ENCODE measurements at regions not wholly inside any gene's neighbourhood (a gene's known extent, or its start where the extent isn't known, plus 50 kb on each side); places are given as distances from the start of the nearest gene placed in this dataset.

DNA sequence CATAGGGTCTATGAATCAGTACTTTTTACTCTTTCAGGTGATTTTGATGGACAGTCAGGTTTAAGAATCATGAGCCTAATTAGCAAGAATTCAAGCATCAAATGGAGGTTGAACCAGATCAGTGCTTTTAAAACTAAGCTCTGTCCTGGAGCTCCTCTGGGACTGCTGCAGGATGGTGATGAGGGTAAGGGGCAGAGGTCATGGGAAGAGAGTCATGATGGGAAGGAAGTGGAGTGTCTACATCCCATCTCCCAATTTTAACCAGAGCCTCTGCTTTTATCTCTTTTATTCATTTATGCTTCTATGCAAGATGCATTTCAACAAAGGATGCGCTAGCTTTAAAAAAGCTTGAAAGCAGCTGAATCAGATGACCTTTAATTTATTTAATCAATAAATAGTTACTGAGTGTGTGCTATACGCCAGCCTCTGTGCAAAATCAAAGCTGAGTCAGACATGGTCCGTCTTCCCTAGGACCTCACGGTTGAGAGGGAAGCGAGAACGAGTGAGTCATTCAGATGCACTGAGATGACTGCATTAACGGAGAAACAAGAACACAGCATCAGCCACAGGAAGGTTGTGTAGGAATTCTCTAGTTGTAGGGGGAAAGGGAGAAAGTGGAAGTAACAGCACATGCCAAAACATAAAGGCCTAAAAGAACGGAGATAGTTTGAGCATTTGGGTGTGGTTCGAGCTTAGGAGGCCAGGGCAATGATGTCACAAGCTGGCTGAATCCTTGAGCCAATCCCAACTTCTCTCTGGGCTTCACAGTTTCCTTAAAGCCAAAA, 441.6 kb upstream of the BRINP1 start:
- no peak for DNase-seq

DNA sequence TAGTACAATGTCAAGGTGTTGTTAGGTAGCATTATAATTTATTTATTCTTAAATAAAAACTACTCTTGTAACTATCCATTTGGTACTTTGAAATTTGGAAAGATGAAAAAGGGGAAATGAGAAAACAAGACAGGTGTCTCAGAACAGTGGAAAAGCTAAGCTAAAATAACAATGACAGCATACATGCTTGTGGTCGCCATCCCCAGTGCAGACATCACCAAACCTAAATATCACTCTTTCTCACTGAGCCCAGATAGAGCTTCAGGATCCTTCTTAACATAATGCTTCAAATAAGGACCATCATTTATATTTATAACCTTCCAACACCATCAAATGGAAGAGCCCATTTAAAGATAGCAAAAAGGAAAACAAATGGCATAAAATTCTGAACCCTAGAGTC, 434.4 kb upstream of the BRINP1 start:
- DNase-seq = no peak

DNA sequence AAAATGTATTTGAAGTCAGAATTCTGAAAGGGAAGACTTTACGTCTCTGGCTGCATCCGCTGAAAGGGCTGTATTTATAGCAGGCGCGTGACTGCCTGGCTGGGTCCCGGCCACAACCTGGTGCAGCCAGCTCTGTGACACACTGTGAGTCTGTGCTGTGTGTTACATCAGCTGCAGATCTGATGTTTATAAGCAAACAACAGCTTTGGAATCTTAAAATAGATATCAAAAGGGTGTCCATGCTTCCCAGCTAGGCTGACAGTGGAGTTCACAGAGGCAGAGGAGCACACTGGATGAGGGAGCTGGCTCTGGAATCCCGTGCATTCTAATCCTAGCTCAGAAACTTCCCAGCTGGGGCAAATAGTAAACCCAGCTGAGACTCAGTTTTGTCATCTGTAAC, 433.4 kb upstream of the BRINP1 start:
- no peak for DNase-seq

DNA sequence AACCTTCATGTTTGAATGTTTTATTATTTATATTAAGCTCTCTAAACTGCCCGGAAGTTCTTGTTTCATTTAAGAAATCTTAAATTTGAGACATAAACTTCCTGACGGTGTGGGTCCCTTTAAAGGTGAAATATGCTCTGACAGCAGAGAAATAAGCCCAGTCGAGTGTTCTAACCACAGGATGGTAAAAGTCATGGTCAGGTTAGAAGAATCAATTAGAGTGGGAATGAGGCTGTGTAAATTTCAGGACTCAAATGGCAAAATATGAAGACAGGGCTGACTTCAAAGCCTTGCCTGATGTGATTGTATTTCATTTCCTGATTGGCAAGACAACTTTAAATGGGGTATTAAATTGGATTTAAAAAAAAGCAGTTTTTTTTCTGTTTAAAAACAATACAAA, 432.9 kb upstream of the BRINP1 start:
- DNase-seq = no peak

DNA sequence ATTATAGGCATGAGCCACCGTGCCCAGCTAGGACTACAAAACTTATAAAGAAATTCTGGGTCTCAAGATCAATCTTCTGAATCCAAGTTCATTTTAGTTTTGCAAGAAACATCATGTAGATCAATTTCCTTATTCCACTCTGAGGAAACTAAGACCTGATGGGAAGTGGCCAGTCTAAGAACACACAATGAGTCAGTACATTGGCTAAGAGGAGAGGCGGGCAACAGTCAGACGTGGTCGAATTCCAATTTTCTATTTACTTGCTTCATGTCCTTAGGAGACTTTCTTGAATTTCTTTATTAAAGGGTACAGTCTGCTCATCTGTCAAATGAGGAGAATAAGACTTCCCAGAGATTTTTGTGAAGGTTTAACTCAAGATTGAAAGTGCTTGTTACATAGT, 432.1 kb upstream of the BRINP1 start:
- DNase-seq = no peak

DNA sequence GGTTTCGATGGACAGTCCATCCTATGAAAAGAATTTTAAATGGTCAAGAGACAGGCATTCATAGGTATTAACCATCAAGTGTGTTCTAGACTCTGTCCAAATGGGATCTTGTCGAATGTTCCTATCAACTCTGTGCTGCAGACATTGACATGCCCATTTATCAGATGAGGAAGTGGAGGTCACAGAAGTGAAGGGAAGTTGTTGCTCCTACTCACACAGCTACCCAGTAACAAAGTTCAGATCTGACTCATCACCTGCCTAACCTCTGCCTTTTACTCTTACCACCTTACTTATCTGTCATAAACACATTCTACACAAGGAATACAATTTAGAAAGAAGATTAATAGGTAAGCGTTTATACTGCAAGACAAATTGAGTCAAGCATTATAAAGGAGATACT, 426.2 kb upstream of the BRINP1 start:
- DNase-seq = no peak

DNA sequence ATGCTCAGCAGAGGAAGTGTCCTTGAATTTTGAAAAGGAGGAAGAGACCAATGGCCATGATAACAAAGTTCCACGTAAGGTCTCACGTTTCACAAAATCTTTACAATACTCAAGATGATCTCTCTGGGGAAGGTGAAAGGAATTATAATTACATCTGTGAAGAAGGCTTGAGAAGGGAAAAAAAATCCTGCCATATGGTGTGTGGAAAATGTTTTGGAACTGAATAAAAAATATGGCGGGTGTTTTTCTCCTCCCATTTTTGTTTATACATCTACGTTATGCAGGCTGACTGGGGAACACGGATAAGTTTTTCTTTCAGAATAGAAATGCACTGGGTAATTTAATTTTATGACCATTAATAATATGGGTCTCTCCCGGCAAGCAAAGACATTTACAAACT, 425.6 kb upstream of the BRINP1 start:
- no peak for DNase-seq

DNA sequence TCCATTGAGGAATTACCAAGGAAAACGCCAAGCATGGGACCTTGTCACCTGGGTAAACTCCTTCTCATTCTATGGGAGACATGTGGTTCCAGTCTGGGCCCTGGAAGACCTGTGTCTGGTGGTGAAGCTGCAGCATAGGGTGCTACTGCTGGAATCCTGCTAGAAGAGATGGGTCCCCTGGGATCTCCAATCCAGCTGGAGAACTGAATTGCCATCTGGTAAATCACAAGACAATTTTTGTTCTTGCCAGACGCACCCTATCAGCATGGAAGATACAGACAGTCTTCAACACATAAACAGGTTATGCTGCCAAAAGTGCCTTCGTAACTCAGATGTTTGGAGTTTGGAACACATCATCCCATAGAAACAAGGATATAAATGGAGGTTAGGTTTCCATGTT, 424.0 kb upstream of the BRINP1 start:
- DNase-seq = no peak

DNA sequence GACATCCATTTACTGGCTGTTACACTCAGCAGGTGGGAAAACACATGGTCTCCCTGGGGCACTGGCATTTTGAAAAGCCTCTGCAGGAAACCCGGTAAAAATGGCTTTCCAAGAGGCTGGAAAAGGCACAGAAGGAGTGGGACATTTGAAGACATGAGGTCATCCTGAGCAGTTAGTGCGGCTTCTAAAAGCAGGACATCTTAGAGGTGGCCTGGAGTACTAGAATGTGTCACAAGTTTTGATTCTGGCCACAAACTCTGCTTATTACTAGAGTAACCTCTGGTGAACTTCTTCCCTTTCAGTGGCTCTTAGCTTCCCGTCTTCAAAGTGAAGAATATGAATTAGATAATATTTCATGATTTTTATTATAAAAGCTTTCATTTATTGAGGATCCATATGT, 423.0 kb upstream of the BRINP1 start:
- no peak for DNase-seq

DNA sequence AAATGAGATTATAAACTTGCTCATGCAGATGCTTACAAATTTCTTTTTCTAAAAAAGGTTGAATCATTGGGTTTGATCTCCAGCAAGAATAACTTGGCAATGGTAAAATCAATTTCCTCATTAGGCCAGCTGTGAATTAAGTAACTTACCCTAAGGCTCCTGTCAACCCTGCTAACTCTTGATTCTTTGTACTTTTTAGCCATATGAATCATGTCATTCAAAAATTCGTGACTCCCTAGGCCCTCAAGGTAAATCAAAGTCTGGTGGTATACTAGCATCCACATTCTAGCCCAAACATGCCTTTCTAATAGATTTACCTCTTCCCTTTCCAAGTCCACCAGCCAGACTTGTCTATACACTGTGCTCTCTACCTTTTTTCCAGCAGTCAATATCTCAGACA, 420.8 kb upstream of the BRINP1 start:
- no peak for DNase-seq

DNA sequence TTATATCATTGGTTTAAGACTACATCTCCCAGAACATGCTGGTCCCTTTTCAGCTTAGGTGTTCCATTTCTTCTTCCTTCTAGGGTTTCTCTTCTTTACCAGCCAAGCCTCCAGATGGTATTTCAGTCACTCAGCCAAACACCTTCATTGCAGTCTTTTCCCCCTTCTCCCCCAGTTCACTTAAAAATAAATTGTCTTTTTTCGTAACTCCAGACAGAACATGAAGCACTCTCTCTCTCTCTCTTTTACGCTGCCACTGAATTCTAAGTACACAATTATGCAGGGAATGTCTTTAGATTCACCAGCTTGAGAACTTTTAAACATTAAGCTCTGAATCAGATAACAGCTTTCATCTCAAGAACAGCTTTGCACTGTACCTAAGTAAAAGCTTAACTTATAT, 419.7 kb upstream of the BRINP1 start:
- DNase-seq = no peak

DNA sequence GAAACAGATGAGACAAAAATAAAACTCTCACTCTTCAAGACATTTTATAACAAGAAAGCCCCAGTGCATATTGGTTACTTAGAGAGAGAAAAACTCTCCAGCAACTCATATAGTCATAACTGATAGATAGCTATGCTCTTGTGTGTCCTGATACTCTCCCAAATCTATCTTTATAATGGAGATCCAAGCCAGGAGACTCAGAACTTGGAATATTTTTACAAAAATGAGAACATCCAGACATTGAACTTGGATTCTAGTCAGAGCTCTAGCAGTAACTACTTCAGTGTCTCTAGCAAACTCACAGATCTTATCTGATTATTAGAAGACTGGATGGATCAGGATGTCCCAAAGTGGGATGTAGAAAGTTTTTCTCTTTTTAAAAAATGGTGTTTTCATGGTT, 412.7 kb upstream of the BRINP1 start:
- no peak for DNase-seq

DNA sequence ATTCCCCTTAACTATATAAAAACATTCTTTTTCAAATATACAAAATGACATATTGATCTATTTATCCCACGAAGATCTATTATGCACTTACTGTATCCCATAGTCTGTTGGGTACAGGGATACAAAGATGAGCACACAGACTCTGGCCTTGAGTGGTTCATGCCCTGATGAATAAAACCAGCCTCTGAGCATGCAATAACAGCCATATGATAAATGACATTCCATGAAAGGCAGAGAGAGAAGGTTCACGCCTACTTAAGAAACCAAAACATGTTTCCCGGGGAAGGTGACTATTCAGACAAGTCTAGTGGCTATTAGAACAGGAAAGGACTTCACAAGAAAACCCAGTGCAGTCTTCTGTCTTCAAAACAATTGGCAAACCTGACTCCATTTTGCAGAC, 406.2 kb upstream of the BRINP1 start:
- DNase-seq = no peak

DNA sequence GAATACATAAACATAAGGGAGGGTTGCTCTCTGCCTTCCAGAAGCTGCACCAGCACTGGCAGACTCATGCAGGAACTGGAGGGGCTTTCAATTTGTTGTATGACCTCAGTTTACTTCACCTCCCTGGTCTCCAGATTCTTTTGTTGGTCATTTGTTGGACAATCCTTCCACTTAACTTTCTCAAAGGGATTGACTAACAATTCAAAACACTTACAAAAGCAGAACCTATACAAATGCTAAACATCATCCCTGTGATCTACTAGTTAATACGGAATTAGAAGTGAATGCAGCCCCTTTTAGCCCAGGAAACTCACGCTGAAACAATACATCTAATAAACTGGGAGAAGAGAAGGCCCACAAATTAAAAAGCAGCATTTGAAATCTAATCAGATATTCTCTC, 404.6 kb upstream of the BRINP1 start:
- no peak for DNase-seq

DNA sequence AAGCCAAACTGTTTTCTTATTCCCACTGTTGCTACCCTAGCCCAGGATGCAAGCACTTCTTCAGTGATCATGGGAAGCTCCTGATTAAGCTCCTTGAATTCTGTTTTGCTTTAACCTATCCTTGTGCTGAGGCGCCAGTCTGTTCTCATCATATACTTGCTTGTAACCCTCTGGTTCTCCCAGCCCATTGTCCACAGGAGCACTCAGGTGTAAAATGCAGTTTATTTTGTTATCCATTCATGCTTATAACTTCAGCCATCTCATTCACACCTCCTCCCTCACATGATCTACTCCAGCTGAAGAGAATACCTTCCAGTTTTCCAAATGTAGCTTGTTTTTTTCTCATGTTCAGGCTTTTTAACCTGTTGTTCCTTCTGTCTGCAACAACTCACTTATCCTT, 402.1 kb upstream of the BRINP1 start:
- no peak for DNase-seq

DNA sequence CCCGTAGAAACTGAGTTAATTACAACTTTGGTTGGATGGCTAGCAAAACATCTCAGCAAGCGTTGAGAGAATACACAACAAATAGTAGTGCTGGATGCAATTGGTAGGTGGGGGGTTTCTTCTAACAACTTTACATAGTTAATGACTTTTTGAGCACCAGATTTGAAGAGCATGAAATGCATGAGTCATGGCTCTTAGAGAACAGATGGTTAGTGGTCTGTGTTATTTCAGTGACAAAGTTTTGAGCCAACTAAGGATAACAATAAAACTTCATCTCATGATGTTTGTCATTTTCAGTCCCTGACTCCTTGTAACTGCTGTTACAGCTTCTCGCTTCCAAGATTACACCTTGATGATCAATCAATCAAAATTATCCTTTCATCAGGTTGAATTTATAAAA, 399.0 kb upstream of the BRINP1 start:
- DNase-seq = no peak

DNA sequence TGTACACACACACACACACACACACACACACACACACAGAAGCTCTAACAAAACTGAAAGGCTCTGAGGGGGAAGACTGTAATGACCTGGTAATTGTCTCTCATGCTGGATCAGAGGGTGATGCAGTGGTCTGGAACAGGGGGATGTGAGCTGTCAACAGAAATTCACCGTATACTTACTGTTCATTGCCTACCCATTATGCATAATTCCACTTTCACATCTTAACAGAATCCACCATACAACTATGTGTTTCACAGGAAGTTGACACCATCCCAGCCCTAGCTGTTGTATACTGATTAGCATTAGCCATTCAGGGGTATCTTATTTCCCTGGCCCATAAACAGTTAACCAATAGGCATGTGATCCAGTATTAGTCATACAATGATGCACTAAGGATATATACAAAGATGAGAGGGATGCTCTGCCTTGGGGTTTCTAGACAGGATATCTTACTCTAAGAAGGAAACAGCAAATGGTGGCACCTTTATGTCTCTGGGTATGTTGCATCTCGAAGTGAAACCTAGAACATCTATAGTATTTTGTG, 396.5 kb upstream of the BRINP1 start:
- DNase-seq = no peak

DNA sequence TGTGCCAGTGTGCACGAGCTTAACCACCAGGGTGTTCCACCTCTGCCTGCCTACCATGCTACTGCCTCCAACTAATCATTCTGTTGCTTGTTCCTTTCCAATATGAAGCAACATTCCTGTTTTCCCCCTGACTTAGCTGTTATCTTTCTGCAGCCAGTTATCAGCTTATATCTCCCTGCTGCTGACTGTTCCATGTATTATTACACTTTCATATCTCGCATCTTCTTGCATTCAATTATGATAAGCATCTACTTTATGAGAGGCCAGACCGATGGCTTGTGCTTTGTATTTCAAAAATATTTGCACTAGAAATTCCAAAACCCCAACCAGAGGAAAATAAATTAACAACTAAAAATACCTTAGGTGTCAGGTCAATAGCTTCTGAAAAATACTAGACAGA, 394.0 kb upstream of the BRINP1 start:
- DNase-seq = no peak

DNA sequence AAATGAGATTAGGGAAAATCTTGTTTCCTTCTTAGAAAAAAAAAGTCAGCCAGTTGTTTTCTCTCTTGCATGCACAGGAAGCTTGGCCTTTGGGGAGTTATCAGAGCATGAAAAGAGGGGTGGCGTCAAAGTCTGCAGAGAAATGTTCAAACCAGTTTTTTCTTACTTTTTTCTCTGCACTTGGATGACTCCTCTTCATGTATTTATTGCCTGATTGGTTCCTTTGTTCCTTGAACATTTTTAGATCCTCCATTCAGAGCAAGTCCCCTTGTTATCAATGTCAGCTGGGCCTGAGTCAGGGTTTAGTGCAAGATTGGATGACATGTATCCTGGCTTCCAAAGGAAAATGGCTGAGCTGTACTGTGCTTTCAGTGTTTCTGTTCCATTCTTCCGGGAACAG, 392.6 kb upstream of the BRINP1 start:
- no peak for DNase-seq

DNA sequence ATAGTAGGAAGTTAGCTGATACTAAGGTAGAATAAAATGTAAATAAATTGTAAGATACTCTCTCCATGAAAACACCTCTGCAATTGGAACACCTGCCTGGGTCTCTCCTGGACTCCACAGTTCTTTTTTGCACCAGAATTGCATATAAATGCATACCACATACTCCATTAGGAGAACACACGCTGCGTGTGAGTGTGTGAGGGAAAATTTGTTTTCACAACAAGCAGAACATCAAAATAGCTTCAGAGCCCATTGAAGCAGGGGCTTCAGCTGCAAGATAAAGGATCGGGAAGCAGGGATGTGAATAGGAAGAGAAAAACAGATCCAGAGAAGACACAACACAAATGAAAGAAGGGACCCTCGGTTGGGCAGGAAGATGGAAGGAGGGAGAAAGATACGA, 389.8 kb upstream of the BRINP1 start:
- no peak for DNase-seq

DNA sequence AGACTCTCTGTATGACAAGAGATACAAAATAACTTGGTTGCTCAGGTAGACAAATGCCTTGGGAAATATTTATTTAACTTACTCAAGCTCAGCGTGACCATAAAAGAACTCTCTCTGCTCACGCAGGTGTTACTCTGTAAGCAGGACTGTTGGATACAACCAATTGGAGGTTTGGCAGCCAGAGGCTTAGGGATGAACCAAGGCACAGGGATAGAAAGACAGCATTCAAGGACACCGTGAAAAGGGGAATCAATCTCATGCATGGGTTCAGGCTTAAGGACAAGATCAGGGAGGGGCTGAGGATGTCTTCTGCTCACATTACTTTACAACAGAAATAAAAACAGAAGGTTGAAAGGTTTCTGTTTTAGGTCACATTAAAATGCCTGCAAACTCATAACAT, 389.0 kb upstream of the BRINP1 start:
- DNase-seq = no peak

DNA sequence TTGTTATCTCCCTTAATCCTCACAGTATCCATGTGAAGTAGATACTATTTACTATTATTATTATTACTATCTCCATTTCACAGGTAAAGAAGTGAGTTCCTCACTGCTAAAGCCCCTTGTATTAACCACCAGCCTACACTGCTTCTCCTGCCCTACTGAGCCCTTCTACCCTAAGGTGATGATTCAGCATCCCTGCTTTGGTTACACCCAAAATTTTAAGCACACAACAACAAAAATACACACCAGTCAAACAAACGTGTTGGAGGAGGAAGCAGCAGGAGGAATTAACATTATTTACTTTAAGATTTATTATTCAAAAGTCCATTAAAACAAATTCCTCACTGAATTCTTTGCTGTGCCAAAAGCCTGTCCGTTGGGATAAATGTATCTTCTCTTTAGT, 370.2 kb upstream of the BRINP1 start:
- DNase-seq = no peak

DNA sequence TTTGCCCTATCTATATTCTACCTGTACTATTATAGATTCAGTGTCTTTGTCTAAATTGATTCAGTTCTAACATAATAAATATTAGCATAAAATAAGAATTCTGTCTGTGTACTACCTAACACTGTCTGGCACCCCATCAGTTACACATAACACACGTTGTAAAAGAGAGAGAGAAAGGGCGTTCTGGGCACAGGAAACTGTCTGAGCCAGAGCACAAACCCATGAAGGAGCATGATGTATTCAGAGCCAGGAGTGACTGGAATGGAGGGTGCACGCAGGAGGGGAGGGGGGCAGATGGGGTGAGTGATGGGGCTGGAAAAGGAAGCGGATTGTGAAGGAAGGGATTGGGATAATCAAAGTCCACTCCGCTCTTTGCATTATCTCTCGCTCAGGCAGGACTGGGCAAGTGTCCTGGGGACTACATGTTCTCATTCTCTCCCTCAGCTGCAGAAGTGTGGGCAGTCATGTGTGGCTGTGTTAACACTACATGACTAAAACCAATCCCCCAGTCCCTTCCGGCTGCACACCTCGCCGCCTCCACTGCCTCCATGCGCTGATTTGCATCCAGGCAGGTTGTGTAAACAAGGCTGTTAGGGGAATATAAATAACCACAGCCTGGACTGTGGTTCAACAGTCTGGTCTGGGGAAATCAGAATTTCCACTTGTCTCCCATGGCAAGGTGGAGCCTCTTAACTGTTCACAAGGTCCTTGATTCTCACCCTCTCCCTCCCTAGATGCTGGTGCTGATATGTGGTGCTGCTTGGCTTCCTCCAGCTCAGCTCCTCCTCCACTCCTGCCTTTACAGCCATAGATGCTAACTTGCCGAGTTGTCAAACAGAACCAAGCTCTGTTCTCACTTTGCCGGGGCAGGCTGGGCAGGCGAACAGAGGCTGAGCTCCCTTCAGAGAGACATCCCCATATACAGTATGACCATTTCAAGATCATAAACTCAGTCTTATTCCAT, 367.5 kb upstream of the BRINP1 start:
- DNase-seq = no peak

DNA sequence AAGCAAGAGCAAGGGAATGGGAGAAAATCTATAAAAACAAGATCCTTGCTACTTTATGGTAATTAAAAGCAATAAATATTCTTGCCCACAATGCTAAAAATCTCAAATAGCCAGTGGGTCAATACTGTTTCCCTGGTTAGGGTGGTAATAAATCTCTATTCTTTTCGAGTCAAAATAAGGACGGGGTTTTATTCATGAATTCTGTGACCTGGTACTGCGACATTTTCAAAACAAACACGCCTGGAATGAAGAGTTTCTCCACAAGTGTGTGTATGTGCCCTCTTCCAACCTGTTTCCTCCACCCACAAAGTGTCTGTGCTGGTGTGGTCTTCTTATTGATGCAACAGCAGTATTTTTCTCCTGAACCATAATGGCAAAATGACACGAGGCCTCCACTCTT, 358.8 kb upstream of the BRINP1 start:
- no peak for DNase-seq
